Keratinocyte (primary cell): ENCODE measurements at regions not wholly inside any gene's neighbourhood (a gene's known extent, or its start where the extent isn't known, plus 50 kb on each side); places are given as distances from the start of the nearest gene placed in this dataset.

ENCODE experiments used
- DNase-seq: peaks from one replicate; pipeline ENCODE4 v3.0.0-alpha.2; 2011; ENCODE audit warnings: low read depth, missing footprints, low spot score
- FAIRE-seq: peaks from 2 replicates; lab custom pipeline; 2011; peaks lifted over from hg19 to GRCh38; lab: Jason Lieb, UNC
- H2AFZ ChIP-seq: 2 replicates; pipeline ENCODE4 v1.6.0; 2012; ENCODE audit warnings: low read length, control low read depth, inconsistent platforms; ENCODE audit not compliant: control insufficient read depth
- H3K27ac ChIP-seq: 2 replicates; pipeline ENCODE4 v1.5.1; 2011; ENCODE audit warnings: low read length; ENCODE audit not compliant: control insufficient read depth, insufficient read depth
- H3K27me3 ChIP-seq: 3 replicates; pipeline ENCODE4 v1.6.0; 2011; ENCODE audit warnings: low read length; ENCODE audit not compliant: control insufficient read depth, insufficient read depth; ENCODE audit errors: extremely low read depth
- H3K36me3 ChIP-seq, 2 experiments: 2 replicates in 1 of 2; 3 replicates in 1 of 2; pipeline ENCODE4 v1.5.1; 2011; ENCODE audit warnings: low read length in 2 of 2, mild to moderate bottlenecking in 1 of 2; ENCODE audit not compliant: control insufficient read depth in 2 of 2, insufficient read depth in 2 of 2; ENCODE audit errors: extremely low read depth in 1 of 2
- H3K4me1 ChIP-seq: 3 replicates; pipeline ENCODE4 v1.5.1; 2011; ENCODE audit warnings: low read length; ENCODE audit not compliant: control insufficient read depth, insufficient read depth; ENCODE audit errors: extremely low read depth
- H3K4me2 ChIP-seq: 3 replicates; pipeline ENCODE4 v1.6.0; 2011; ENCODE audit warnings: low read depth, low read length; ENCODE audit not compliant: control insufficient read depth, insufficient read depth; ENCODE audit errors: extremely low read depth
- H3K4me3 ChIP-seq, 3 experiments: fragments of 200-600 bp in 1 of 3; sonication (generic) in 1 of 3; 2 replicates in 2 of 3; 3 replicates in 1 of 3; pipeline ENCODE4 v1.5.1; 2011 to 2016; ENCODE audit warnings: low read length in 3 of 3, mild to moderate bottlenecking in 3 of 3, control low read depth in 2 of 3, inconsistent platforms in 1 of 3, low read depth in 1 of 3, mixed read lengths in 1 of 3, mixed run types in 1 of 3, moderate library complexity in 1 of 3; ENCODE audit not compliant: control insufficient read depth in 2 of 3, insufficient read depth in 2 of 3; ENCODE audit errors: extremely low read depth in 1 of 3
- H3K79me2 ChIP-seq: 2 replicates; pipeline ENCODE4 v1.6.0; 2012; ENCODE audit warnings: low read length; ENCODE audit not compliant: control insufficient read depth, insufficient read depth
- H3K9ac ChIP-seq: 3 replicates; pipeline ENCODE4 v1.6.0; 2011; ENCODE audit warnings: low read length; ENCODE audit not compliant: control insufficient read depth, insufficient read depth; ENCODE audit errors: extremely low read depth
- H3K9me1 ChIP-seq: 3 replicates; pipeline ENCODE4 v1.6.0; 2011; ENCODE audit warnings: low read length; ENCODE audit not compliant: control insufficient read depth, insufficient read depth; ENCODE audit errors: extremely low read depth
- H3K9me3 ChIP-seq: 2 replicates; pipeline ENCODE4 v1.5.1; 2012; ENCODE audit warnings: low read depth, low read length; ENCODE audit not compliant: control insufficient read depth
- H4K20me1 ChIP-seq: 3 replicates; pipeline ENCODE4 v1.6.0; 2011; ENCODE audit warnings: low read length; ENCODE audit not compliant: control insufficient read depth, insufficient read depth; ENCODE audit errors: extremely low read depth
- CTCF ChIP-seq, 3 experiments: IDR thresholded peaks in 1 of 3; conservative IDR thresholded peaks in 1 of 3; optimal IDR thresholded peaks in 1 of 3; 2 replicates in 2 of 3; 3 replicates in 1 of 3; pipeline versions ENCODE3 to v1.5.1; 2011; ENCODE audit warnings: low read length in 3 of 3, mild to moderate bottlenecking in 3 of 3, moderate library complexity in 2 of 3, control low read depth in 1 of 3, inconsistent platforms in 1 of 3; ENCODE audit not compliant: insufficient read depth in 2 of 3; ENCODE audit errors: extremely low read depth in 1 of 3
- EZH2 ChIP-seq: IDR thresholded peaks from one replicate; pipeline ENCODE4 v1.6.1; 2012; ENCODE audit warnings: inconsistent platforms, mild to moderate bottlenecking, low read length, moderate library complexity
- dilution Hi-C: fragments of 300-500 bp; cut with MboI; formaldehyde crosslinking; loops from one replicate; pipeline ENCODE4 v1.7.0; 2020; ENCODE audit warnings: low sequenced_read_pairs; ENCODE audit not compliant: extremely low pct_ligation_motif_present

- no peaks in the 10 kb centered on the region for H3K9me1 ChIP-seq
- no peak overlapping the region for H2AFZ ChIP-seq
- dilution Hi-C loops: no loop called here
- FAIRE-seq (no peak), DNase-seq (no peak)
- no peaks in the 10 kb centered on the region for H4K20me1 ChIP-seq
- no peaks in the 10 kb centered on the region for H3K4me1 ChIP-seq
- TF ChIP-seq EZH2 (no peak), CTCF (optimal IDR thresholded peaks at IDR 0.05 in 1 of 3, IDR thresholded peaks at IDR 0.05 in 1 of 3, conservative IDR thresholded peaks at IDR 0.05 in 1 of 3; ENCODE audit: extremely low read depth in 1 of 3, insufficient read depth in 2 of 3, low read length in 3 of 3) (no peak)
- no peak overlapping the region for H3K4me2 ChIP-seq
- H3K27ac ChIP-seq: no peak overlapping the region
- no peaks in the 10 kb centered on the region for H3K9me3 ChIP-seq
- H3K36me3 ChIP-seq: no peaks in the 10 kb centered on the region
- peaks cover 12% of the 10 kb centered on the region for H3K27me3 ChIP-seq
- no peak overlapping the region for H3K4me3 ChIP-seq
- no peaks in the 10 kb centered on the region for H3K79me2 ChIP-seq
- H3K9ac ChIP-seq: no peak overlapping the region
Observed at GRCh38 chr2:104658904-104659591, 194.9 kb upstream of the POU3F3 start.

- no peak overlapping the region for H2AFZ ChIP-seq
- no peaks in the 10 kb centered on the region for H4K20me1 ChIP-seq
- no peak for TF ChIP-seq CTCF (optimal IDR thresholded peaks at IDR 0.05 in 1 of 3, IDR thresholded peaks at IDR 0.05 in 1 of 3, conservative IDR thresholded peaks at IDR 0.05 in 1 of 3; ENCODE audit: extremely low read depth in 1 of 3, insufficient read depth in 2 of 3, low read length in 3 of 3)
- TF ChIP-seq EZH2: no peak
- no peak overlapping the region for H3K4me3 ChIP-seq
- dilution Hi-C loops: no loop called here
- H3K36me3 ChIP-seq: no peaks in the 10 kb centered on the region
- no peaks in the 10 kb centered on the region for H3K9me1 ChIP-seq
- H3K27me3 ChIP-seq: peaks cover 12% of the 10 kb centered on the region
- no peak for FAIRE-seq
- H3K4me1 ChIP-seq: no peaks in the 10 kb centered on the region
- no peak for DNase-seq
- H3K79me2 ChIP-seq: no peaks in the 10 kb centered on the region
- no peak overlapping the region for H3K27ac ChIP-seq
- no peaks in the 10 kb centered on the region for H3K9me3 ChIP-seq
- H3K4me2 ChIP-seq: no peak overlapping the region
- H3K9ac ChIP-seq: no peak overlapping the region
Observed at GRCh38 chr2:104660991-104661390, 192.9 kb upstream of the POU3F3 start.
